Medulla oblongata (tissue), 1 donor: ENCODE measurements at regions not wholly inside any gene's neighbourhood (a gene's known extent, or its start where the extent isn't known, plus 50 kb on each side); places are given as distances from the start of the nearest gene placed in this dataset.

Source experiments
- DNase-seq: peaks from one replicate; pipeline ENCODE4 v3.0.0-alpha.2; 2015; ENCODE audit errors: extremely low spot score

GRCh38 chr4:100285121-100285520 lies 94.9 kb upstream of the DDIT4L start:
- no peak for DNase-seq

GRCh38 chr4:100284129-100284880 lies 94.0 kb upstream of the DDIT4L start:
- DNase-seq, result no peak

- DNase-seq, result no peak
Measured at GRCh38 chr4:100280807-100281206, 90.5 kb upstream of the DDIT4L start.

DNA sequence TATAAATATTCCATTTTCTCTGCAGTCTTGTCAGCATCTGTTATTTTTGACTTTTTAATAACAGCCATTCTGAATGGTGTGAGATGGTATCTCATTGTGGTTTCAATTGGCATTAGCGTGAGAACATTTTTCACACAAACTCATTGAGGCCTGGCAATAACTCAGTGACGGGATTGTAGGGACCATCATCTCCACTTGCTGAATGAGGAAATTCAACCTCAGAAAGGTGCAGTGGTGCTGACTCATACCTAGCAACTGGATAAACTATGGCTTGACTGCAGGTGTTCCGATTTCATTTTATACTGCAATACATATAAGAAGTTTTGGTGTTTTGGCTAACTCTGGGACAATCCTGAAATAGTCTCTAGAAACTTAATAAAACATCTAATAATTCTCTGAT lies 88.3 kb upstream of the DDIT4L start:
- DNase-seq, result no peak

DNA sequence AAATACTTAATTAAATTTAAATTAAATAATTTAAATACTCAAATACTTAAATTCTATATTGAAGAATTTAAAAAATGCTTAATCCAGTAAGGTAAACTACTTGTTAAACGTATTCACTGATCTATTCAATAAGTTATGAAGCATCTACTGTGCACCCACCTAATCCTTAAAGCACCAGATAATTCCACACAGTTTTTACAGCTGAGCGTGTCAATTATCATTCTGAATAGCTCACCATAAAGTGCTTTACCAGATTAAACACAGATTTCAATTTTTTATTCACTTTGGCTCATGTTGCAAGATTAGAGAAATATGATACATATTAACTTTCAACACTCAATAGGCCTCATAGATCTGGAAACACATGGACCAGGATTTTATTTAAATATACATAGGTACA lies 79.2 kb upstream of the DDIT4L start:
- no peak for DNase-seq

GRCh38 chr4:100268789-100269188 lies 78.5 kb upstream of the DDIT4L start:
- no peak for DNase-seq

GRCh38 chr4:100261346-100261745 lies 71.1 kb upstream of the DDIT4L start:
- no peak for DNase-seq

GRCh38 chr4:100258675-100259074 lies 68.4 kb upstream of the DDIT4L start:
- no peak for DNase-seq

- no peak for DNase-seq
Measured at GRCh38 chr4:100257567-100257966, 67.3 kb upstream of the DDIT4L start.

DNA sequence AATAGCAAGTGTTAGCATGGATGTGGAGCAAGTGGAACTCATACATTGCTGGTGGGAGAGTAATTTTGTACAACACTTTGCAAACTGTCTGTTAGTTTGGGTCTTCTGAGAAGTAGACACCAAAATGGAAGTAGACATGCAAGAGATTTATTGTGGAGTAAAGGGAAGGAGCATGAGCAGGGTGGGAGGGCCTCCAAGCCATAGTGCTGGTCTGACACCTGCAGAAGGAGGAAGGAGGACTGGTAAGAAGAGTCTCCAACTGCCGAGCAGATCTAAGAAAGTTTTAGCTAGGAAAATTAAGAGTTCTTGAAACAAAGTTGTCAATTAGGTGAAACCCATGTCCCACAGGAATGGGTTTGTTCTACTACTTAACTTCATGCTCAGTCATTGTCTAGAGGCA lies 64.0 kb upstream of the DDIT4L start:
- DNase-seq, result no peak

GRCh38 chr4:100248476-100248875 lies 58.2 kb upstream of the DDIT4L start:
- no peak for DNase-seq

- DNase-seq, result no peak
Measured at GRCh38 chr4:100246697-100247096, 56.4 kb upstream of the DDIT4L start.

DNA sequence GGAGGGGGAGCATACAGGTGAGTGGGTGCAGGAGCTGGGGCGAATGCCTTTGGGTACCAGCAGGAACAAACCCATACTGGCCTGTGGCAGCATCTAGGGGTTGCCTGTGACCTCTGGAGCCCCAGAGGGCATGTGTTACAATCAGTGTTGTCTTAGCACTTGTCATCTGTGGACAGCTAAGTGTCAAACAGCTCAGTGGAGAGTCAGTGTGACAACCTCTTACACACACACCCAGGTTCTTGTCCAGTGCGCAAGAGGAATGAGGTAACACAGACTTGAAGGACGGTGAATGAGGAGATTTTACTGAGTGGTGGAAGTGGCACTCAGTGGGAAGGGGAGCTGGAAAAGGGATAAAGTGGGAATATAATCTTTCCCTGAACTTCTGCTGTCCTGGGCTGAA lies 54.1 kb upstream of the DDIT4L start:
- DNase-seq, result no peak
